H1 (cell line): ENCODE measurements at regions not wholly inside any gene's neighbourhood (a gene's known extent, or its start where the extent isn't known, plus 50 kb on each side); places are given as distances from the start of the nearest gene placed in this dataset.

Experiments
- CTCF ChIA-PET: fragments of 300-600 bp; sonication (Branson Sonifier 250); formaldehyde crosslinking; loops from one replicate; lab custom pipeline; 2021; ENCODE audit not compliant: partially characterized antibody; lab: Charles Lee
- POLR2A ChIA-PET: fragments of 300-600 bp; sonication (Branson Sonifier 250); formaldehyde crosslinking; loops from one replicate; lab custom pipeline; 2021; ENCODE audit warnings: inconsistent platforms; ENCODE audit not compliant: partially characterized antibody; lab: Charles Lee
- DNase-seq, 2 experiments: peaks; one replicate each; pipeline versions ENCODE4 v3.0.0 to v3.0.0-alpha.2; 2010 to 2022; ENCODE audit warnings: low spot score in 2 of 2, low read depth in 1 of 2, mixed read lengths in 1 of 2
- FAIRE-seq: peaks from 2 replicates; lab custom pipeline; 2011; peaks lifted over from hg19 to GRCh38; lab: Jason Lieb, UNC
- H2AFZ ChIP-seq: 2 replicates; pipeline ENCODE4 v1.8.1; 2012; ENCODE audit warnings: low read length, inconsistent platforms
- H2AK5ac ChIP-seq: 2 replicates; pipeline ENCODE4 v1.6.1; 2013; ENCODE audit warnings: low read depth, low read length
- H2BK120ac ChIP-seq: replicated peaks from 2 replicates; pipeline ENCODE3; 2013; ENCODE audit warnings: low read depth, low read length, inconsistent platforms
- H2BK12ac ChIP-seq: 2 replicates; pipeline ENCODE4 v1.6.1; 2013; ENCODE audit warnings: low read depth, low read length
- H2BK15ac ChIP-seq: 2 replicates; pipeline ENCODE4 v1.6.1; 2013; ENCODE audit warnings: low read length
- H2BK20ac ChIP-seq: 2 replicates; pipeline ENCODE4 v1.6.1; 2013; ENCODE audit warnings: low read length
- H2BK5ac ChIP-seq: 2 replicates; pipeline ENCODE4 v1.6.1; 2013; ENCODE audit warnings: low read depth, low read length
- H3K14ac ChIP-seq: 2 replicates; pipeline ENCODE4 v1.6.1; 2013; ENCODE audit warnings: inconsistent platforms; ENCODE audit not compliant: insufficient read length
- H3K18ac ChIP-seq: 2 replicates; pipeline ENCODE4 v1.6.1; 2013; ENCODE audit warnings: low read length; ENCODE audit errors: extremely low read depth
- H3K23ac ChIP-seq: 2 replicates; pipeline ENCODE4 v1.6.1; 2013; ENCODE audit warnings: inconsistent platforms; ENCODE audit not compliant: insufficient read length
- H3K23me2 ChIP-seq: 2 replicates; pipeline ENCODE4 v1.6.1; 2013; ENCODE audit warnings: low read depth, low read length
- H3K27ac ChIP-seq: 2 replicates; pipeline ENCODE4 v1.6.1; 2011; ENCODE audit warnings: low read depth, low read length, inconsistent platforms
- H3K27me3 ChIP-seq, 4 experiments: replicated peaks in 1 of 4; 1 replicate in 1 of 4; 2 replicates in 3 of 4; pipeline versions ENCODE4 v1.6.1 to v1.8.1; 2011 to 2013; ENCODE audit warnings: low read length in 3 of 4, mild to moderate bottlenecking in 3 of 4, inconsistent platforms in 2 of 4, mixed read lengths in 2 of 4, moderate library complexity in 1 of 4; ENCODE audit not compliant: control insufficient read depth in 3 of 4, insufficient read depth in 3 of 4; ENCODE audit errors: extremely low read depth in 1 of 4
- H3K36me3 ChIP-seq, 4 experiments: 2 replicates each; pipeline versions ENCODE4 v1.6.1 to v1.8.1; 2011 to 2013; ENCODE audit warnings: mild to moderate bottlenecking in 4 of 4, low read length in 3 of 4, moderate library complexity in 2 of 4, control low read depth in 1 of 4, inconsistent platforms in 1 of 4; ENCODE audit not compliant: insufficient read depth in 4 of 4, control insufficient read depth in 2 of 4
- H3K4ac ChIP-seq: replicated peaks from 2 replicates; pipeline ENCODE3; 2013; ENCODE audit warnings: low read length, low read depth, mixed read lengths, inconsistent platforms; ENCODE audit not compliant: insufficient read length
- H3K4me1 ChIP-seq, 4 experiments: replicated peaks in 1 of 4; 1 replicate in 1 of 4; 2 replicates in 3 of 4; pipeline versions ENCODE4 v1.6.1 to v1.8.1; 2011 to 2013; ENCODE audit warnings: low read length in 3 of 4, inconsistent platforms in 2 of 4, mixed read lengths in 1 of 4; ENCODE audit not compliant: insufficient read depth in 4 of 4, control insufficient read depth in 3 of 4
- H3K4me2 ChIP-seq, 2 experiments: 2 replicates each; pipeline versions ENCODE4 v1.6.1 to v1.8.1; 2011 to 2013; ENCODE audit warnings: low read depth in 2 of 2, low read length in 2 of 2, control low read depth in 1 of 2, inconsistent platforms in 1 of 2, mild to moderate bottlenecking in 1 of 2; ENCODE audit not compliant: insufficient read depth in 1 of 2
- H3K4me3 ChIP-seq, 4 experiments: fragments of 200-600, 300-600 bp in 1 of 4; sonication (generic), shearing (Covaris generic), sonication (Bioruptor Twin) in 1 of 4; 2 replicates each; pipeline versions ENCODE4 v1.5.1 to v1.8.1; 2011 to 2016; ENCODE audit warnings: low read length in 4 of 4, low read depth in 3 of 4, control low read depth in 2 of 4, inconsistent platforms in 2 of 4, mild to moderate bottlenecking in 2 of 4, mixed read lengths in 1 of 4, moderate library complexity in 1 of 4; ENCODE audit not compliant: insufficient read depth in 2 of 4; ENCODE audit errors: extremely low read depth in 1 of 4
- H3K56ac ChIP-seq: replicated peaks from 2 replicates; pipeline ENCODE3; 2013; ENCODE audit warnings: low read depth, mild to moderate bottlenecking, mixed read lengths, low read length, inconsistent platforms; ENCODE audit not compliant: insufficient read length
- H3K79me1 ChIP-seq: 2 replicates; pipeline ENCODE4 v1.6.1; 2013; ENCODE audit warnings: low read depth, low read length, control low read depth
- H3K79me2 ChIP-seq, 2 experiments: 2 replicates each; pipeline versions ENCODE4 v1.6.1 to v1.8.1; 2012 to 2013; ENCODE audit warnings: low read length in 2 of 2, mild to moderate bottlenecking in 2 of 2, inconsistent platforms in 1 of 2; ENCODE audit not compliant: insufficient read depth in 2 of 2, control insufficient read depth in 1 of 2
- H3K9ac ChIP-seq, 4 experiments: replicated peaks in 1 of 4; 1 replicate in 1 of 4; 2 replicates in 3 of 4; pipeline versions ENCODE4 v1.6.1 to v1.8.1; 2011 to 2013; ENCODE audit warnings: low read depth in 3 of 4, low read length in 3 of 4, control low read depth in 2 of 4, mild to moderate bottlenecking in 2 of 4, moderate library complexity in 2 of 4, inconsistent platforms in 1 of 4; ENCODE audit errors: extremely low read depth in 1 of 4
- H3K9me3 ChIP-seq, 2 experiments: 2 replicates each; pipeline versions ENCODE4 v1.6.1 to v1.8.1; 2012 to 2013; ENCODE audit warnings: mild to moderate bottlenecking in 2 of 2, moderate library complexity in 2 of 2, control low read depth in 1 of 2, inconsistent platforms in 1 of 2, low read depth in 1 of 2, low read length in 1 of 2, mixed read lengths in 1 of 2; ENCODE audit not compliant: insufficient read depth in 2 of 2
- H4K20me1 ChIP-seq, 2 experiments: replicated peaks in 1 of 2; 2 replicates each; pipeline versions ENCODE3 to v1.8.1; 2011 to 2013; ENCODE audit warnings: inconsistent platforms in 2 of 2, low read length in 2 of 2, mild to moderate bottlenecking in 1 of 2; ENCODE audit not compliant: insufficient read depth in 2 of 2, control insufficient read depth in 1 of 2
- H4K5ac ChIP-seq: 2 replicates; pipeline ENCODE4 v1.6.1; 2013; ENCODE audit warnings: low read length, low read depth, mixed read lengths, inconsistent platforms; ENCODE audit not compliant: insufficient read length
- H4K8ac ChIP-seq: 2 replicates; pipeline ENCODE4 v1.8.0; 2013; ENCODE audit warnings: mild to moderate bottlenecking, moderate library complexity, low read length, inconsistent platforms; ENCODE audit not compliant: insufficient read depth; ENCODE audit errors: extremely low read depth
- H4K91ac ChIP-seq: replicated peaks from 2 replicates; pipeline ENCODE3; 2013; ENCODE audit warnings: low read length, mixed read lengths, inconsistent platforms; ENCODE audit not compliant: insufficient read length
- CHD1 ChIP-seq: IDR thresholded peaks from 2 replicates; pipeline ENCODE4 v1.6.1; 2012; ENCODE audit warnings: low read depth, low read length, improper control_type of control experiment
- EP300 ChIP-seq, 2 experiments: IDR thresholded peaks; 1 replicate in 1 of 2; 2 replicates in 1 of 2; pipeline ENCODE4 v1.6.1; 2011 to 2012; ENCODE audit warnings: low read depth in 2 of 2, low read length in 2 of 2, mild to moderate bottlenecking in 2 of 2, borderline replicate concordance in 1 of 2, inconsistent platforms in 1 of 2, moderate library complexity in 1 of 2
- FOSL1 ChIP-seq: IDR thresholded peaks from 2 replicates; pipeline ENCODE4 v1.6.1; 2011; ENCODE audit warnings: mild to moderate bottlenecking, low read depth, low read length, moderate library complexity; ENCODE audit not compliant: insufficient read depth
- HDAC6 ChIP-seq: IDR thresholded peaks from one replicate; pipeline ENCODE4 v1.7.1; 2012; ENCODE audit warnings: low read depth, mild to moderate bottlenecking, inconsistent platforms, low read length, moderate library complexity
- KDM4A ChIP-seq: IDR thresholded peaks from one replicate; pipeline ENCODE4 v1.7.1; 2012; ENCODE audit warnings: low read depth, mild to moderate bottlenecking, moderate library complexity, low read length, inconsistent platforms; ENCODE audit not compliant: severe bottlenecking
- KDM5A ChIP-seq: fragments of 200-600 bp; IDR thresholded peaks from 2 replicates; pipeline ENCODE4 v1.7.1; 2012; ENCODE audit warnings: mild to moderate bottlenecking, low read length, inconsistent platforms, mixed read lengths
- MAX ChIP-seq: IDR thresholded peaks from 2 replicates; pipeline ENCODE4 v1.6.1; 2012; ENCODE audit warnings: inconsistent platforms
- POLR2AphosphoS5 ChIP-seq: IDR thresholded peaks from 2 replicates; pipeline ENCODE4 v1.6.1; 2011; ENCODE audit warnings: low read depth, low read length
- RFX5 ChIP-seq: IDR thresholded peaks from 2 replicates; pipeline ENCODE4 v1.6.1; 2011; ENCODE audit warnings: low read depth, low read length, improper control_type of control experiment, borderline replicate concordance
- RNF2 ChIP-seq: fragments of 200-900, 300-1000 bp; sonication (generic); IDR thresholded peaks from 2 replicates; pipeline ENCODE4 v1.7.1; 2016; ENCODE audit warnings: borderline replicate concordance, low read depth, mild to moderate bottlenecking, antibody characterized with exemption, low read length; ENCODE audit not compliant: poor library complexity, severe bottlenecking; ENCODE audit errors: missing control alignments
- SP2 ChIP-seq: IDR thresholded peaks from 2 replicates; pipeline ENCODE4 v1.6.1; 2012; ENCODE audit warnings: mild to moderate bottlenecking, low read length, inconsistent platforms
- TAF7 ChIP-seq: optimal IDR thresholded peaks from 2 replicates; pipeline ENCODE3; 2011; ENCODE audit warnings: low read depth, mild to moderate bottlenecking, inconsistent platforms, low read length, moderate library complexity, borderline replicate concordance
- USF2 ChIP-seq: IDR thresholded peaks from 2 replicates; pipeline ENCODE4 v1.6.1; 2011; ENCODE audit warnings: low read length, improper control_type of control experiment
- WGBS, 2 experiments: shearing (Covaris generic) in 1 of 2; methylation state at CpG; one replicate each; pipeline versions ENCODE4 v1.1.6 to v1.1.7; 2013 to 2015; ENCODE audit warnings: low lambda C conversion rate in 2 of 2, mixed read lengths in 2 of 2, inconsistent platforms in 1 of 2, low coverage in 1 of 2, missing lambda C conversion rate in 1 of 2; ENCODE audit not compliant: insufficient replicate concordance in 2 of 2, insufficient coverage in 1 of 2, insufficient read length in 1 of 2; ENCODE audit errors: extremely low coverage in 1 of 2, missing lambda C conversion rate in 1 of 2; 5-methylcytosine and 5-hydroxymethylcytosine counted together

GRCh38 chr4:18538121-18538520 lies 516.6 kb upstream of the LCORL start:
- ChIA-PET POLR2A (no interaction called here), CTCF (no interaction called here)
- H2AK5ac ChIP-seq = no peak overlapping the region
- H4K5ac ChIP-seq = no peak overlapping the region
- no peak overlapping the region for H2BK15ac ChIP-seq
- H3K9ac ChIP-seq = no peak overlapping the region
- no peaks in the 10 kb centered on the region for H3K79me2 ChIP-seq
- no peaks in the 10 kb centered on the region; the same call in 1 of the 2 replicates for H3K23me2 ChIP-seq
- no peaks in the 10 kb centered on the region for H3K4me1 ChIP-seq
- no peak overlapping the region for H2AFZ ChIP-seq
- H4K20me1 ChIP-seq = no peaks in the 10 kb centered on the region
- no peak overlapping the region for H3K27ac ChIP-seq
- H2BK20ac ChIP-seq = no peak overlapping the region
- H3K4me3 ChIP-seq = no peak overlapping the region
- no peak overlapping the region for H3K4me2 ChIP-seq
- DNase-seq = no peak
- no peak overlapping the region for H3K14ac ChIP-seq
- H3K4ac ChIP-seq = no peak overlapping the region
- no peaks in the 10 kb centered on the region for H3K79me1 ChIP-seq
- H3K23ac ChIP-seq = no peak overlapping the region
- H3K56ac ChIP-seq = no peak overlapping the region
- H3K9me3 ChIP-seq = peaks cover 28 to 37% of the 10 kb centered on the region in 2 experiments; a peak in 3 of 4 replicates
- no peak for FAIRE-seq
- H3K18ac ChIP-seq = no peak overlapping the region
- H4K91ac ChIP-seq = no peak overlapping the region
- H2BK12ac ChIP-seq = no peak overlapping the region
- peaks cover 0 to 1% (median 0%) of the 10 kb centered on the region in 4 experiments; a peak in 2 of 7 replicates for H3K27me3 ChIP-seq
- no peak overlapping the region for H2BK120ac ChIP-seq
- H3K36me3 ChIP-seq = no peaks in the 10 kb centered on the region
- 65% methylated on average over 2 of the region's 2 CpGs; no CpG with 5 or more reads in 1 of the 2 experiments for WGBS, 2 experiments
- no peak overlapping the region for H2BK5ac ChIP-seq
- no peak overlapping the region for H4K8ac ChIP-seq
- no peak for TF ChIP-seq FOSL1
- TF ChIP-seq MAX = no peak
- TF ChIP-seq RFX5 = no peak
- no peak for TF ChIP-seq RNF2
- TF ChIP-seq USF2 = no peak
- no peak for TF ChIP-seq SP2
- TF ChIP-seq EP300 (IDR thresholded peaks at IDR 0.05; ENCODE audit: borderline replicate concordance in 1 of 2, low read depth in 2 of 2, low read length in 2 of 2) = no peak
- TF ChIP-seq TAF7 = no peak
- no peak for TF ChIP-seq POLR2AphosphoS5
- TF ChIP-seq KDM4A = no peak
- TF ChIP-seq HDAC6 = no peak
- TF ChIP-seq CHD1 = no peak
- no peak for TF ChIP-seq KDM5A
